SK-N-SH treated with all-trans-retinoic acid at 6 μM for 48 hours (cell line): ENCODE measurements at regions not wholly inside any gene's neighbourhood (a gene's known extent, or its start where the extent isn't known, plus 50 kb on each side); places are given as distances from the start of the nearest gene placed in this dataset.
"Not testable (repeated sequence)": the region's sequence is repeated elsewhere in the genome, so short reads cannot be mapped to it uniquely, and the experiment has no call there.

ENCODE experiments used
- ATAC-seq: fragments of 200-7000 bp; cut with Tn5 transposase; 3 replicates; pipeline ENCODE4 v1.9.1; 2020; ENCODE audit warnings: mild to moderate bottlenecking, moderate library complexity
- ARNTL ChIP-seq: fragments of 450-650 bp; formaldehyde crosslinking; IDR thresholded peaks from 2 replicates; pipeline ENCODE4 v1.5.0; 2020; ENCODE audit warnings: low read depth, mild to moderate bottlenecking, moderate library complexity, borderline replicate concordance
- BACH2 ChIP-seq: fragments of 250-450 bp; sonication (Bioruptor Pico); IDR thresholded peaks from 2 replicates; pipeline ENCODE4 v1.9.0; 2021; ENCODE audit warnings: mild to moderate bottlenecking, borderline replicate concordance
- CREB5 ChIP-seq: fragments of 250-450 bp; sonication (Bioruptor Pico); IDR thresholded peaks from 2 replicates; pipeline ENCODE4 v1.5.1; 2020; ENCODE audit warnings: low read depth, mild to moderate bottlenecking, moderate library complexity
- CSDC2 ChIP-seq: fragments of 250-450 bp; sonication (Bioruptor Pico); IDR thresholded peaks from 2 replicates; pipeline ENCODE4 v1.5.0; 2020; ENCODE audit warnings: mild to moderate bottlenecking, moderate library complexity
- ESRRG ChIP-seq: fragments of 250-450 bp; sonication (Bioruptor Pico); IDR thresholded peaks from 2 replicates; pipeline ENCODE4 v1.6.1; 2021; ENCODE audit warnings: mild to moderate bottlenecking
- GLIS3 ChIP-seq: fragments of 250-450 bp; sonication (Bioruptor Pico); IDR thresholded peaks from 2 replicates; pipeline ENCODE4 v1.5.0; 2020; ENCODE audit warnings: mild to moderate bottlenecking, moderate library complexity
- ISL1 ChIP-seq: fragments of 250-450 bp; sonication (Bioruptor Pico); IDR thresholded peaks from 2 replicates; pipeline ENCODE4 v2.1.2; 2022; ENCODE audit warnings: mild to moderate bottlenecking, moderate library complexity
- OSR1 ChIP-seq: fragments of 250-450 bp; sonication (Bioruptor Pico); IDR thresholded peaks from 2 replicates; pipeline ENCODE4 v1.8.0; 2022; ENCODE audit warnings: moderate library complexity, mild to moderate bottlenecking, inconsistent platforms
- POU6F1 ChIP-seq: fragments of 250-450 bp; sonication (Bioruptor Pico); IDR thresholded peaks from 2 replicates; pipeline ENCODE4 v1.8.0; 2021; ENCODE audit warnings: low read depth, mild to moderate bottlenecking, moderate library complexity, borderline replicate concordance
- PPARA ChIP-seq: fragments of 250-450 bp; sonication (Bioruptor Pico); IDR thresholded peaks from 2 replicates; pipeline ENCODE4 v1.5.0; 2020; ENCODE audit warnings: mild to moderate bottlenecking, borderline replicate concordance
- RARB ChIP-seq: fragments of 250-450 bp; sonication (Bioruptor Pico); IDR thresholded peaks from 2 replicates; pipeline ENCODE4 v1.8.0; 2021; ENCODE audit warnings: mild to moderate bottlenecking, moderate library complexity
- SNAI2 ChIP-seq: fragments of 250-450 bp; sonication (Bioruptor Pico); IDR thresholded peaks from 2 replicates; pipeline ENCODE4 v1.5.0; 2020; ENCODE audit warnings: mild to moderate bottlenecking, moderate library complexity
- TCF4 ChIP-seq: fragments of 250-450 bp; sonication (Bioruptor Pico); IDR thresholded peaks from 2 replicates; pipeline ENCODE4 v1.8.0; 2021; ENCODE audit warnings: mild to moderate bottlenecking, moderate library complexity, borderline replicate concordance
- TOX ChIP-seq: fragments of 250-450 bp; sonication (Bioruptor Pico); IDR thresholded peaks from 2 replicates; pipeline ENCODE4 v1.8.0; 2021; ENCODE audit warnings: mild to moderate bottlenecking, moderate library complexity, borderline replicate concordance
- ZC3H10 ChIP-seq: fragments of 250-450 bp; sonication (Bioruptor Pico); IDR thresholded peaks from 2 replicates; pipeline ENCODE4 v1.5.1; 2021; ENCODE audit warnings: mild to moderate bottlenecking, moderate library complexity
- ZFP3 ChIP-seq: fragments of 250-450 bp; sonication (Bioruptor Pico); IDR thresholded peaks from 2 replicates; pipeline ENCODE4 v1.5.0; 2020; ENCODE audit warnings: mild to moderate bottlenecking, moderate library complexity
- ZFP30 ChIP-seq: fragments of 450-650 bp; formaldehyde crosslinking; IDR thresholded peaks from 2 replicates; pipeline ENCODE4 v1.5.0; 2022; ENCODE audit warnings: mild to moderate bottlenecking, moderate library complexity
- ZNF565 ChIP-seq: fragments of 450-650 bp; formaldehyde crosslinking; conservative IDR thresholded peaks from 2 replicates; pipeline ENCODE4 v1.5.0; 2020; ENCODE audit warnings: low read depth, mild to moderate bottlenecking, moderate library complexity
- ZNF70 ChIP-seq: fragments of 450-650 bp; formaldehyde crosslinking; IDR thresholded peaks from 2 replicates; pipeline ENCODE4 v1.5.0; 2020; ENCODE audit warnings: mild to moderate bottlenecking, moderate library complexity
- ZNF8 ChIP-seq: fragments of 450-650 bp; formaldehyde crosslinking; IDR thresholded peaks from 2 replicates; pipeline ENCODE4 v1.5.0; 2020; ENCODE audit warnings: mild to moderate bottlenecking, moderate library complexity
- TF ChIP-seq, protein P1 (sequence below): fragments of 250-450 bp; sonication (Bioruptor Pico); IDR thresholded peaks from 2 replicates; pipeline ENCODE4 v1.5.0; 2020; ENCODE audit warnings: mild to moderate bottlenecking, moderate library complexity

GRCh38 chr17:54626146-54626703, 274.4 kb upstream of the TOM1L1 start:
- TF ChIP-seq ZFP3 (CRISPR knock-in tag) (no peak), ZFP30 (CRISPR knock-in tag) (no peak), GLIS3 (no peak), CSDC2 (CRISPR knock-in tag) (no peak), ISL1 (no peak), ZNF565 (CRISPR knock-in tag) (no peak), PPARA (CRISPR knock-in tag) (no peak), ESRRG (no peak), OSR1 (no peak), POU6F1 (CRISPR knock-in tag) (no peak), TOX (CRISPR knock-in tag) (no peak), ZC3H10 (CRISPR knock-in tag) (no peak), BACH2 (CRISPR knock-in tag) (no peak), RARB (CRISPR knock-in tag) (no peak), SNAI2 (CRISPR knock-in tag) (no peak), ZNF8 (CRISPR knock-in tag) (no peak), CREB5 (no peak), ARNTL (CRISPR knock-in tag) (no peak)
- TF ChIP-seq, protein P1, sequence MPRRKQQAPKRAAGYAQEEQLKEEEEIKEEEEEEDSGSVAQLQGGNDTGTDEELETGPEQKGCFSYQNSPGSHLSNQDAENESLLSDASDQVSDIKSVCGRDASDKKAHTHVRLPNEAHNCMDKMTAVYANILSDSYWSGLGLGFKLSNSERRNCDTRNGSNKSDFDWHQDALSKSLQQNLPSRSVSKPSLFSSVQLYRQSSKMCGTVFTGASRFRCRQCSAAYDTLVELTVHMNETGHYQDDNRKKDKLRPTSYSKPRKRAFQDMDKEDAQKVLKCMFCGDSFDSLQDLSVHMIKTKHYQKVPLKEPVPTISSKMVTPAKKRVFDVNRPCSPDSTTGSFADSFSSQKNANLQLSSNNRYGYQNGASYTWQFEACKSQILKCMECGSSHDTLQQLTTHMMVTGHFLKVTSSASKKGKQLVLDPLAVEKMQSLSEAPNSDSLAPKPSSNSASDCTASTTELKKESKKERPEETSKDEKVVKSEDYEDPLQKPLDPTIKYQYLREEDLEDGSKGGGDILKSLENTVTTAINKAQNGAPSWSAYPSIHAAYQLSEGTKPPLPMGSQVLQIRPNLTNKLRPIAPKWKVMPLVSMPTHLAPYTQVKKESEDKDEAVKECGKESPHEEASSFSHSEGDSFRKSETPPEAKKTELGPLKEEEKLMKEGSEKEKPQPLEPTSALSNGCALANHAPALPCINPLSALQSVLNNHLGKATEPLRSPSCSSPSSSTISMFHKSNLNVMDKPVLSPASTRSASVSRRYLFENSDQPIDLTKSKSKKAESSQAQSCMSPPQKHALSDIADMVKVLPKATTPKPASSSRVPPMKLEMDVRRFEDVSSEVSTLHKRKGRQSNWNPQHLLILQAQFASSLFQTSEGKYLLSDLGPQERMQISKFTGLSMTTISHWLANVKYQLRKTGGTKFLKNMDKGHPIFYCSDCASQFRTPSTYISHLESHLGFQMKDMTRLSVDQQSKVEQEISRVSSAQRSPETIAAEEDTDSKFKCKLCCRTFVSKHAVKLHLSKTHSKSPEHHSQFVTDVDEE (CRISPR knock-in tag) = no peak
- TF ChIP-seq, all 23 proteins: peak for 0
- ATAC-seq = no peak

DNA sequence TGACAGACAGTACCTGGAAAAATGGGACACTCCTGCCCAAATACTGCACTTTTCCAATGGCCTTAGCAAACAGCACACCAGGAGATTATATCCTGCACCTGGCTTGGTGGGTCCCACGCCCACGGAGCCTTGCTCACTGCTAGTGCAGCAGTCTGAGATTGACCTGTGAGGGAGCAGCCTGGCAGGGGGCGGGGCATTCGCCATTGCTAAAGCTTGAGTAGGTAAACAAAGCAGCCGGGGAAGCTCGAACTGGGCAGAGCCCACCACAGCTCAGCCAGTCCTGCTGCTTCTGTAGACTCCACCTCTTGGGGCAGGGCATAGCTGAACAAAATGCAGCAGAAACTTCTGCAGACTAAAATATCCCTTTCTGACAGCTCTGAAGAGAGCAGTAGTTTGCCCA, 261.2 kb upstream of the TOM1L1 start:
- not testable (repeated sequence) for ATAC-seq

- ATAC-seq = no peak
- TF ChIP-seq TCF4 (no peak), CSDC2 (CRISPR knock-in tag) (no peak), ZFP30 (CRISPR knock-in tag) (no peak), ZNF70 (CRISPR knock-in tag) (no peak), CREB5 (no peak), POU6F1 (CRISPR knock-in tag) (no peak), ESRRG (no peak), TOX (CRISPR knock-in tag) (no peak), ZC3H10 (CRISPR knock-in tag) (no peak), ARNTL (CRISPR knock-in tag) (no peak), ZNF565 (CRISPR knock-in tag) (no peak), RARB (CRISPR knock-in tag) (no peak), SNAI2 (CRISPR knock-in tag) (no peak), ISL1 (no peak), OSR1 (no peak), ZNF8 (CRISPR knock-in tag) (no peak), PPARA (CRISPR knock-in tag) (no peak), BACH2 (CRISPR knock-in tag) (no peak)
- TF ChIP-seq, protein P1 (CRISPR knock-in tag) = no peak
These were observed 237.4 kb upstream of the TOM1L1 start for GRCh38 chr17:54662978-54663876.
